Activated T-helper 17 cell treated with anti-CD3 and anti-CD28 coated beads, Interleukin-2, amount 50 U/mL, for 72 hours (primary cell): ENCODE measurements at regions not wholly inside any gene's neighbourhood (a gene's known extent, or its start where the extent isn't known, plus 50 kb on each side); places are given as distances from the start of the nearest gene placed in this dataset.

Experiments
- ATAC-seq: fragments of 150-1000 bp; cut with Tn5 transposase; replicated peaks from 2 replicates; pipeline ENCODE4 v1.10.0; 2021; ENCODE audit warnings: mild to moderate bottlenecking, moderate library complexity
- H3K27ac Mint-ChIP-seq: one replicate; pipeline ENCODE4 v1.8.0; 2022; ENCODE audit warnings: mixed read lengths
- H3K27me3 Mint-ChIP-seq: one replicate; pipeline ENCODE4 v1.8.0; 2022; ENCODE audit warnings: mixed read lengths
- H3K36me3 Mint-ChIP-seq: one replicate; pipeline ENCODE4 v1.8.0; 2022; ENCODE audit warnings: low read depth, mild to moderate bottlenecking, mixed read lengths
- H3K4me1 Mint-ChIP-seq: one replicate; pipeline ENCODE4 v1.8.0; 2022; ENCODE audit warnings: mixed read lengths
- H3K4me3 Mint-ChIP-seq: one replicate; pipeline ENCODE4 v1.8.0; 2022; ENCODE audit warnings: mild to moderate bottlenecking, mixed read lengths
- H3K9me3 Mint-ChIP-seq: one replicate; pipeline ENCODE4 v1.8.0; 2022; ENCODE audit warnings: mixed read lengths

DNA sequence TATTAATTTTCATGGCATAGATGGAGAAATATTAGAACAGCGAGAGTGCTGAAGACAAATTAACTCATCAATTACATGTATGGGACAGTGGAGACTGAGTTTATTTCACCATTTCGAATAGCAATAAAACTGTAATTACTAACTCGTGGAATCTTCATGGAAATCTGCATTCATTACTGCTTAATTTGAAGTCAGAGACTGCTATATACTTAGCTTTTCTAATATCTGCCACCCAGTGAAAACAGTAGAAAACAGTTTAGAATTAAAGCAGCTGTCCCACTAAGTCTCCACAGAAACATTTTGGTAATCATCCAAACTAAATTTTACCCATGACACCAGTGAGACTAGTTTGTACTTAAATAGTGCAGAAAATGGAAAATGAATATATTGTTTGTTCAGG, 56.8 kb downstream of the IZUMO3 start:
- Mint-ChIP-seq H3K36me3 (no peaks in the 10 kb centered on the region), H3K4me3 (no peak overlapping the region), H3K4me1 (no peaks in the 10 kb centered on the region), H3K27ac (no peak overlapping the region), H3K9me3 (peaks cover 14% of the 10 kb centered on the region), H3K27me3 (no peaks in the 10 kb centered on the region)
- no peak for ATAC-seq

DNA sequence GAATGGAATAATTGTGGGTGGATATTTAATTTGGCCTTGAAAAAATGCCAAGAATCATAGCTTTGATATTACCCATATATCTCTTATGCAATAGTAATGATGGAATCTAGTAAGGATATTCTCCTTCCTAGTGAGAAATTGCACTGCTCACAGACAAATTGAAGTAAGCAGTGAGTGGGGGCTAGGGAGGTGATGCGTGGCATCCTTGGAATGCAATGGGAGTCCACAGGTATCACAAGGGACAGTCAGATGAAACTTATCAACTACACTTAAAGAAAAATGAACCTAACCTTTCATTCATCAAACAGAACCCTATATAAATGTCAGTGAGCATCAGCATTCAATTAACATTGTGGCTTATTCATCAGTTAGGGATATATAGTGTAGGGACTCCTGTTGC, 57.8 kb downstream of the IZUMO3 start:
- H3K27ac Mint-ChIP-seq, result no peak overlapping the region
- H3K9me3 Mint-ChIP-seq, result peaks cover 8% of the 10 kb centered on the region
- H3K27me3 Mint-ChIP-seq, result no peaks in the 10 kb centered on the region
- no peaks in the 10 kb centered on the region for H3K36me3 Mint-ChIP-seq
- no peaks in the 10 kb centered on the region for H3K4me1 Mint-ChIP-seq
- ATAC-seq, result no peak
- H3K4me3 Mint-ChIP-seq, result no peak overlapping the region

DNA sequence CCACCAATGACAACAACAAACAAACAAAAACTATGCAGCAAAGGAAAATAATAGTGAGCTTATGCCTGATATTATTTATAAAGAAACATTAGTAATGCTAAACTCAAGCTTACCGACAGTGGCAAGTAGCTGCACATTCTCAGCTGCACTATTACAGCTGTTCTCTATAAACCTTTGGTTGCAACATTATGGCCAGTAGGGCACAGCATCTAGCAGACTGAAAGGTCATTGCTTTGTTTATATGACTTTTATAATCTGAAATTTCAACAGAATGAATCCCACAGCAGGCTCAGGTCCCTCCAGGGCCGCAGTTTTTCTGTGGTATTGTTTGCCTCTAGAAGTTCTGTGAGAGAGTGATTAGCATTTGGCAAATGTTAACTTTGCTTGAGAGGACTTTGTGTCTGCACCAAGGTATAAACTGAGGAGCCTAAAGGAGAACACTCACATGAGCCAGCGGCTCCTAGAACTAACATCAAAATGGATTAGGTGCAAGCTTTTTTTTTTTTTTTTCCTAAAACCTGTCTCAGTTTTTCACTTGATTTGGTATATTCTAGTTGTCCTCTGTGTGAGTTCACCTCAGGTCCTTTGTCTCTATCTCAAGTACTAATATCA, 58.3 kb downstream of the IZUMO3 start:
- no peaks in the 10 kb centered on the region for H3K4me1 Mint-ChIP-seq
- peaks cover 8% of the 10 kb centered on the region for H3K9me3 Mint-ChIP-seq
- no peaks in the 10 kb centered on the region for H3K27me3 Mint-ChIP-seq
- no peak overlapping the region for H3K27ac Mint-ChIP-seq
- H3K4me3 Mint-ChIP-seq, result no peak overlapping the region
- ATAC-seq, result no peak
- no peaks in the 10 kb centered on the region for H3K36me3 Mint-ChIP-seq

DNA sequence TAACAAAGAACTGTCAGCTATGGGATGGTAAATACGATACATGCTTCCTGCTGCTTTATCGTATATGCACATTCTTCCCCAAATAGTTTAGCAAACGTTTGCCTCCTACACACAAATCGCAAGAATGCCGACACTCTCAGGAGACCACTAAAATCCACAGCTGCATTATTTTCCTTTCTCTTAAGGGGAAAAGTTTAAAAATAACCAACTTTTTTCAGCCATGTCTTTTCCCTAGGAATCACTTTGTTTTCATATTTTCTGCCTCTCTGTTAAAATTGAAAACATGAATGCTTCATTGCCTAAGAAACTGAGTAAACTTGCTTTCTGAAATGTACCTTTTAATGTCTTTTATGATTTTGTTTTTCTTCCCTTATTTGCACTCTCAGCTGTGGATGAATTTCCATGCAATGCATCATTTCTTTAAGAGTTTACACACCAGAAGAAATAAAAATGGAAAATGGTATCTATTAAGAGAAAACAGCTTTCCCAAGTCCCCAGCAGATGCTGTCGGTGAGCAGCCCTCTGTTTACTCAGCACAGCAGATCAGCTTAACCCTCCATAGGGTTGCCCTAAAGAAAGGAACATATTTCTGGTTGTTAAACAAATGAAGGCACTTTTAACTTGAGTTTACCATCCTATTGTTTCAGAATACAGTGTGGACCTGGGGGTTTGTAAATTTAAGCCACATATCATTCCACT, 66.2 kb downstream of the IZUMO3 start:
- Mint-ChIP-seq H3K4me3 (no peak overlapping the region), H3K9me3 (peaks cover 16% of the 10 kb centered on the region), H3K4me1 (no peaks in the 10 kb centered on the region), H3K27me3 (no peaks in the 10 kb centered on the region), H3K27ac (no peak overlapping the region), H3K36me3 (no peaks in the 10 kb centered on the region)
- ATAC-seq, result no peak

DNA sequence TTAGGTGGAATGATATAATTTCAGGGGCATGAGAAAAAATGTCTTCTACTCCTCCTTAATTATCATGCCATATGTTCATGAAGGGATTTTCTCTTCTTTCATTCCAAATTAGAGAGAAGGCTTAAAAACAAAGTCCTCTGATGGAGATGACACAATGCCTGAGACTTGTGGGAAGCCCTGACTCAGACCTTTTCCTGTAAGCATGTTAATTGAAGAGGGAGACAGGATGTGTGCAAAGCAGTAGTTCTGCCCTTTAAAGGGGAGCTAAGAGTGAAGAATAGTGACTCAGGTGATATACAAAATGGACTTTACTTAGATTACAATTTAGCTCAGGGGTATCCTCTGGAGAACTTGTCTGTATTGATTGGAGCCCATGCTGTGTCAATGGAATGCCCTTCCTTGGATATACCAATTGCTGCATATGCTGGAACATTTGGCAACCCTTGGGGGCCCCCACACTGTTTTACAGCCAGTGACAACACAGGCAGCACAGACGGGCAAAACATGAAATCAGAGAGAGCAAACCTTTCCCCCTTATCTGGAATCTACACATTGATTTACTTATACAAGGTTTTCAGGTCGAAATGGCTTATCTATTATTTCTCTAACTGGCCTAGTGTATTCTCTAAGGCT, 81.3 kb downstream of the IZUMO3 start:
- no peak for ATAC-seq
- H3K36me3 Mint-ChIP-seq, result no peaks in the 10 kb centered on the region
- no peak overlapping the region for H3K27ac Mint-ChIP-seq
- H3K4me1 Mint-ChIP-seq, result no peaks in the 10 kb centered on the region
- H3K4me3 Mint-ChIP-seq, result no peak overlapping the region
- no peaks in the 10 kb centered on the region for H3K27me3 Mint-ChIP-seq
- peaks cover 6% of the 10 kb centered on the region for H3K9me3 Mint-ChIP-seq

DNA sequence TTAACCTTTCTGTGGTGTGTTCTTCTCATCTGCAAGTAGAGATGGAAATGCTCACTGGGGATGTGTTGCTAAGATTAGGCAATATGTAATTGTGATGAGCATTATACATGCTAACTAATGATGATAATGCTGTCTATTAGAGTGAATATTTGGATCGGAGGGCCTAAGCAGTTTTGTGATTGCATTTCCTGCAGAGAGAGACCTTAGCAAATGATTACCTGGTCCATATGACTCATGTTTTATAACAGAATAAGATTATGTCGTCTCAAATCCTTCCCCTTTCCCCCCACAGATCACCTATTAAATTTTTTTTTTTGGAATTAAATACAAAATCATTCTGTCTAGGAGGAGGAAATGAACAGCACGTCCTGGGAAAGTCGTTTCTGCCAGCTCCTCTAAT, 82.7 kb downstream of the IZUMO3 start:
- H3K27ac Mint-ChIP-seq, result no peak overlapping the region
- H3K9me3 Mint-ChIP-seq, result peaks cover 6% of the 10 kb centered on the region
- H3K4me1 Mint-ChIP-seq, result no peaks in the 10 kb centered on the region
- H3K36me3 Mint-ChIP-seq, result no peaks in the 10 kb centered on the region
- H3K27me3 Mint-ChIP-seq, result no peaks in the 10 kb centered on the region
- no peak for ATAC-seq
- no peak overlapping the region for H3K4me3 Mint-ChIP-seq

DNA sequence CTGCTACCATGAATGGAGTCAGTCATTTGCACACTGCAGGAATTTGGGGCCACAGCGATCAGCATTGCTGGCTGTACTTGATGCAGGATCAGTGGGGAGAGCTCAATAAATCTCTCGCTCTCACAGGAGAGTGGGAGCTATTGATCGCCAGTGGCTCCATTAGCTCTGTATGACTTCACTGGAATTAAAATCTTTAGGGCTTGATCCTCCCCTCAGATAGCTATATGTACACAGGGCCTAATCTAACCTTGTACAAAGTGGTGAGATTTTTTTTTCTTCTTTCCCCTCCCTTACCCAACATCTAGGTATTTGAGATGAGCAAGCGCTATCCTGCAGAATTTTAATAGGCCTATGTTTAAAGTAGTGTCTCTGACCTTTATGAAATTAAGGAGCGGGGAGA, 84.9 kb downstream of the IZUMO3 start:
- Mint-ChIP-seq H3K36me3 (no peaks in the 10 kb centered on the region), H3K9me3 (peaks cover 11% of the 10 kb centered on the region), H3K27me3 (no peaks in the 10 kb centered on the region), H3K4me3 (no peak overlapping the region), H3K27ac (no peak overlapping the region), H3K4me1 (no peaks in the 10 kb centered on the region)
- no peak for ATAC-seq

DNA sequence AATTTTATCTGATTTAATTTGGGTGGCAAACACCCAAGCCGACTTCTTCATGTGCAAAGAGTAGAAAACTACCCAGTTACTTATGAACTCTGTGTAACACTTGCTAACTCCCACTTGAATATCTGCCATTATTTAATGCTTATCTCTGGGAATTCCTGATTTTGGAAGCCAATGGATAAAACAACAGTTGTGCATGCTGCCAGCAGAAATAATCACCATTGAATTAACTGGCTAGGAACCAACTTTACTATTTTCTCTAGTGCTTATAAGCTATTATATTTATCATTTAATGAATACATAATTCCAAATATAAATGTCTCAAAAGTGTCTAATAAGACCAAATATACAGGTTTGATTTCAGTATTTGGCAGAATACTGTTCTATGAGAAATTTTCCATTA, 85.7 kb downstream of the IZUMO3 start:
- H3K4me1 Mint-ChIP-seq, result no peaks in the 10 kb centered on the region
- no peaks in the 10 kb centered on the region for H3K36me3 Mint-ChIP-seq
- H3K4me3 Mint-ChIP-seq, result no peak overlapping the region
- ATAC-seq, result no peak
- no peak overlapping the region for H3K27ac Mint-ChIP-seq
- no peaks in the 10 kb centered on the region for H3K27me3 Mint-ChIP-seq
- H3K9me3 Mint-ChIP-seq, result peaks cover 11% of the 10 kb centered on the region

DNA sequence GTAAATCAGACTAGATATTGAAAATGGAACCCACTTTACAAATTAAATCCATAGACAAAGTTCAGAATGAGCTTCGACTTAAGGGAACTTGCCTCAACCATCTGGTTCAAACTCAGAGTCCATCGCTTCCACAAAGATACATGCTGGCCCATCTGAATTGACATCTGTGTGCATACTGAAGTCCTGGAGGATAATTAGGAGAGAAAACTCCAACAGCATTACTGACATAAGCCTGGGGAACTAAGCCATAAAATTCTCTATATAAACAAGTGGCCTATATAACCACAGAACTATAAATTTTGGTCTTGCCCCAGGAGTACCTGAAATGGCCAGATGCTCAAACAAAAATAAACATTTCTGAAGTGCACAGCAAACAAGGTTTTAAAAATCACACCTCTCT, 94.4 kb downstream of the IZUMO3 start:
- no peaks in the 10 kb centered on the region for H3K36me3 Mint-ChIP-seq
- ATAC-seq, result no peak
- peaks cover 8% of the 10 kb centered on the region for H3K9me3 Mint-ChIP-seq
- H3K4me3 Mint-ChIP-seq, result no peak overlapping the region
- no peaks in the 10 kb centered on the region for H3K4me1 Mint-ChIP-seq
- H3K27ac Mint-ChIP-seq, result no peak overlapping the region
- no peaks in the 10 kb centered on the region for H3K27me3 Mint-ChIP-seq

DNA sequence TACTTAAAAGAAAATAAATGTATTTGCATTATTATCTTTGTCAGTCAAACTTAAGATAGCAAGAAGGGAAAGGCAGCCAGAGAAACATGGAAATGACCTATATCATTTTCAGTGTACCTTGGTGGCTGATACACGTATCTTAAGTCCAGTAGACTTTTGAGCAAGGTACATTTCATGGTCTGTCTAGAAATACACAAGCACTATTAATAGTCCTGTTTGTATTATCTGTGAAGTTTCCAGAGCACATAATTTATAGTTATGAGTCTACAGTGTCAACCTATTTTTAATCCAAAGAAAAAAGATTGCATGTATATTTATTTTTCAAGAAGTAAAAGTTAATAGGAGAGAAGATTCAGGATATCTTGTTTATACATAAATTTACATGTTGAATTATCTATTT, 95.7 kb downstream of the IZUMO3 start:
- no peaks in the 10 kb centered on the region for H3K4me1 Mint-ChIP-seq
- no peaks in the 10 kb centered on the region for H3K36me3 Mint-ChIP-seq
- peaks cover 19% of the 10 kb centered on the region for H3K9me3 Mint-ChIP-seq
- H3K27ac Mint-ChIP-seq, result no peak overlapping the region
- ATAC-seq, result no peak
- no peak overlapping the region for H3K4me3 Mint-ChIP-seq
- H3K27me3 Mint-ChIP-seq, result no peaks in the 10 kb centered on the region

DNA sequence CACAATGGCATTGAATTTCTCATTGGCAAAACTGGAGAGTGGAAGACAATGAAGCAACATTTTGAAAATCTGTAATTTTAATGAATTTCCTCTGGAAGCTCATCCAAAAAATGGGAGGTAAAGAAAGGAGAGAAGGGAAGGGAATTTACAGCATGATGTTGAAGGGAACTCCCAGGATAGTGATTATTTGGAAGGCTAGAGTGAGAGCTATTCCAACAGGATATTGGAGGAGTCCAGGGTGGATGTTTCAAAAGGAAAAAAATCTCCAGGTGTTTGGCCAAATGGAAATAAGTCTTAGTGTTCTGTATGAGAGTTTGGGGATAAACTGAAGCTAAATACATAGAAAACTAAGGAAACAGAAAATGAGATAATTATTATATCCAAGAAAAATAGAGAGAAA, 106.2 kb downstream of the IZUMO3 start:
- Mint-ChIP-seq H3K4me1 (no peaks in the 10 kb centered on the region), H3K4me3 (no peak overlapping the region), H3K27me3 (no peaks in the 10 kb centered on the region), H3K27ac (no peak overlapping the region), H3K9me3 (peaks cover 21% of the 10 kb centered on the region), H3K36me3 (no peaks in the 10 kb centered on the region)
- ATAC-seq, result no peak

DNA sequence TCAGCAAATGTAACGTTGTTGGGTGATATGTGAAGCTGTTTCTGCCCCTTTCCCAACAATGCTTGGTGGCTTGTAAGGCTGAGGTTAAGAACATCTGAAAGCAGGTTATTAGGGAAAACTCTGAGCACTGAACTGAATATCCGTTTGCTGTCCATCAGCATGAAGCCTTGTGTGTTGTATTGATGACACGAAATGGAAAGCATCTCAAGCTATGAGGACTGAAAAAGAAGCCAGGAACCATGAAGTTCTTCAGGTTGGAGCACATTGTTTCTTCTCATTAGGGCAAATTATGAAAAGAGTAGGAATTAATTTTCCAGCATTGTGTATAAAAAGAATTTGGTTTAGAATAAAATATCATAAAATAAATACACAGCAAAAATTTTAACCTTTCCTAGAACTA, 106.8 kb downstream of the IZUMO3 start:
- Mint-ChIP-seq H3K36me3 (no peaks in the 10 kb centered on the region), H3K27me3 (no peaks in the 10 kb centered on the region), H3K27ac (no peak overlapping the region), H3K4me3 (no peak overlapping the region), H3K9me3 (peaks cover 26% of the 10 kb centered on the region), H3K4me1 (no peaks in the 10 kb centered on the region)
- no peak for ATAC-seq

DNA sequence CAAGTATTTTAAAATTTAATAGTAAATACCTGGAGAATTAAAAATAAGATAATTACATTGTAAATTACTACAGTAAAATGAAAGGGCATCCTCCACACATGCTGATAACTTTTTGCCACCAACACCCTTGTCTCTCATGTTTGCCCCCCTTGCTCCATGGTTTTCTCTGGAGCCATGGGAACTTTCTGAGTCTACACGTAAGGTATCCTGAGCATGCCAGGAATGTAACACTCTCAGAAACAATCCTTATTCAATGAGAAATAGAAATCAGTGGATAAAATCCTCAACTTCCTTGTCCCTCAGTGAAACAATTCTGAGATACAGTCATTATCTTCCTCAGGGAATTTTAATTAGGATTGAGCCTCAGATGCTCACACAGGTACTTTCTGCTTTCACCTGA, 108.9 kb downstream of the IZUMO3 start:
- H3K27ac Mint-ChIP-seq, result no peak overlapping the region
- H3K9me3 Mint-ChIP-seq, result peaks cover 25% of the 10 kb centered on the region
- H3K4me3 Mint-ChIP-seq, result no peak overlapping the region
- H3K27me3 Mint-ChIP-seq, result no peaks in the 10 kb centered on the region
- no peaks in the 10 kb centered on the region for H3K4me1 Mint-ChIP-seq
- H3K36me3 Mint-ChIP-seq, result no peaks in the 10 kb centered on the region
- no peak for ATAC-seq

DNA sequence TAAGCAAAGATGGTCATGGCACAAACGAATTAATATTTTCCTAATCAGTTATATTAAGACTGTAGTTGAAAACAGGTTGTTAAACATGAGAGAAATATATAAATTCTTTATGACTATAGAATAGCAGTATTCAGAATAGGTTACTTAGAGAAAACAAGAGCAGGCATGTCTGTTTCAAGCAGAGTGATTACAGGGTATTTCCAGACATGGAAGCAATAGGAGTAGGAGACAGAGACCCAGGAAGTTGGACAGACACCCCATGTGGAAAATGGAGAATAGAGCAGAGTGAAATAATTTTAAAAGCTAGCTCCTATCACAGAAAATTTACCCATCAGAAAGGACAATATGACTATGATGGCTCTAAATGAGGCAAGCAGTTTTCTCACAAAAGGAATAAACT, 111.5 kb downstream of the IZUMO3 start:
- H3K27me3 Mint-ChIP-seq, result no peaks in the 10 kb centered on the region
- H3K36me3 Mint-ChIP-seq, result no peaks in the 10 kb centered on the region
- no peak for ATAC-seq
- H3K4me1 Mint-ChIP-seq, result no peaks in the 10 kb centered on the region
- H3K9me3 Mint-ChIP-seq, result peaks cover 17% of the 10 kb centered on the region
- H3K4me3 Mint-ChIP-seq, result no peak overlapping the region
- H3K27ac Mint-ChIP-seq, result no peak overlapping the region

DNA sequence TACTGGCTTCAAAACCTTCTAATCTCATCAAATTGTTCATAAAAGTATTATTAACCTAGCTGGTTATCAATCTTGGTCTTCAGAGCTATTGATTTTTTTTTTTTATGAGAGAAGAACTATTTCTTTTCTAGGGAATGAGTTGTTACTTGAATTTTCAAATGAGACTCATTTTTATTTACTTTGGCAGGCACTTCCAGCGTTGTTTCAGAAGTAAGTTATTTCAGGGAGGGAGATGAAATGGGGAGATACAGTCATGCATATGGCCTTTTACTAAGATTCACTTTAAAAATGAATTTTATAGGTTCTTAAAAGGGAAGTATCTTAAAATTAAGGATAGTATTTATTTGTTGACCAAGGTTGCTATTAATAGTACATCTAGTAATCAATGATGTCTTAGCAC, 129.6 kb downstream of the IZUMO3 start:
- no peaks in the 10 kb centered on the region for H3K4me1 Mint-ChIP-seq
- peaks cover 18% of the 10 kb centered on the region for H3K9me3 Mint-ChIP-seq
- no peaks in the 10 kb centered on the region for H3K36me3 Mint-ChIP-seq
- H3K27ac Mint-ChIP-seq, result no peak overlapping the region
- no peak for ATAC-seq
- H3K27me3 Mint-ChIP-seq, result no peaks in the 10 kb centered on the region
- H3K4me3 Mint-ChIP-seq, result no peak overlapping the region
